ENCODE measurements at regions not wholly inside any gene's neighbourhood (a gene's known extent, or its start where the extent isn't known, plus 50 kb on each side); places are given as distances from the start of the nearest gene placed in this dataset.
"Not testable (repeated sequence)": the region's sequence is repeated elsewhere in the genome, so short reads cannot be mapped to it uniquely, and the experiment has no call there.

GRCh38 chr5:125081101-125081500, 334.7 kb upstream of the ZNF608 start:
- CTCF ChIA-PET: no interaction called here
- TF ChIP-seq, protein P1, sequence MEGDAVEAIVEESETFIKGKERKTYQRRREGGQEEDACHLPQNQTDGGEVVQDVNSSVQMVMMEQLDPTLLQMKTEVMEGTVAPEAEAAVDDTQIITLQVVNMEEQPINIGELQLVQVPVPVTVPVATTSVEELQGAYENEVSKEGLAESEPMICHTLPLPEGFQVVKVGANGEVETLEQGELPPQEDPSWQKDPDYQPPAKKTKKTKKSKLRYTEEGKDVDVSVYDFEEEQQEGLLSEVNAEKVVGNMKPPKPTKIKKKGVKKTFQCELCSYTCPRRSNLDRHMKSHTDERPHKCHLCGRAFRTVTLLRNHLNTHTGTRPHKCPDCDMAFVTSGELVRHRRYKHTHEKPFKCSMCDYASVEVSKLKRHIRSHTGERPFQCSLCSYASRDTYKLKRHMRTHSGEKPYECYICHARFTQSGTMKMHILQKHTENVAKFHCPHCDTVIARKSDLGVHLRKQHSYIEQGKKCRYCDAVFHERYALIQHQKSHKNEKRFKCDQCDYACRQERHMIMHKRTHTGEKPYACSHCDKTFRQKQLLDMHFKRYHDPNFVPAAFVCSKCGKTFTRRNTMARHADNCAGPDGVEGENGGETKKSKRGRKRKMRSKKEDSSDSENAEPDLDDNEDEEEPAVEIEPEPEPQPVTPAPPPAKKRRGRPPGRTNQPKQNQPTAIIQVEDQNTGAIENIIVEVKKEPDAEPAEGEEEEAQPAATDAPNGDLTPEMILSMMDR (IDR thresholded peaks at IDR 0.05): no peak
- POLR2A ChIA-PET: interaction anchor here (1.1 kb wide), 1 partner anchor 332 kb away, joined by 8 read pairs; no protein-coding TSS in a partner anchor
- no peak overlapping the region for H3K4me3 Mint-ChIP-seq
- H3K27ac Mint-ChIP-seq: no peak overlapping the region
- ATAC-seq (ENCODE audit: low read depth): no peak
- intact Hi-C loops (cut with micrococcal nuclease): no loop called here
- no peaks in the 10 kb centered on the region for H3K4me1 Mint-ChIP-seq
- no peaks in the 10 kb centered on the region for H3K27me3 Mint-ChIP-seq
- no peak for DNase-seq
- H3K36me3 Mint-ChIP-seq (ENCODE audit: low read depth): no peaks in the 10 kb centered on the region
- H3K9me3 Mint-ChIP-seq: no peaks in the 10 kb centered on the region

DNA sequence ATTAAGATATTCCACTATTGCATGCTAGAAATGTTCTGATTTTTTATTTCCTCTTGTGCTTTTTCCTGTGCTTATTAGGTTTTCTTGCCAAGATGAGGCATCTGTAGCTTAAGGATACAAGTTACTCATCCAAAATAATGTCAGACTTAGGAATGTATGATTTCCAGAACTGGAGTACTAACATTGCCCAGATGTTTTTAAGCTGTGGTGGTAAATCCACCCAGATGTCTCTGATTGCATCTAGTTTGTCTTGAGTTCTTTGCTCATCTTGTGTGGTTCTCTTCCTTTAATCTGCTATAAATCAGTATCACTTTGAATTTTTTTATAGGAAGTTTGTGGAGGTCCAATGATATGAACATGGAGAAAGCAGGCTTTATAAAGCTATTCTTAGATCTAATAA, 337.5 kb upstream of the ZNF608 start:
- TF ChIP-seq, protein P1 (IDR thresholded peaks at IDR 0.05): no peak
- H3K4me1 Mint-ChIP-seq: no peaks in the 10 kb centered on the region
- no peak overlapping the region for H3K27ac Mint-ChIP-seq
- no peaks in the 10 kb centered on the region for H3K36me3 Mint-ChIP-seq (ENCODE audit: low read depth)
- ChIA-PET POLR2A (no interaction called here), CTCF (no interaction called here)
- intact Hi-C loops (cut with micrococcal nuclease): no loop called here
- ATAC-seq (ENCODE audit: low read depth) (no peak), DNase-seq (no peak)
- H3K4me3 Mint-ChIP-seq: no peak overlapping the region
- no peaks in the 10 kb centered on the region for H3K9me3 Mint-ChIP-seq
- H3K27me3 Mint-ChIP-seq: no peaks in the 10 kb centered on the region

- H3K36me3 Mint-ChIP-seq (ENCODE audit: low read depth): no peaks in the 10 kb centered on the region
- no peaks in the 10 kb centered on the region for H3K4me1 Mint-ChIP-seq
- H3K9me3 Mint-ChIP-seq: no peaks in the 10 kb centered on the region
- DNase-seq (no peak), ATAC-seq (ENCODE audit: low read depth) (no peak)
- no peak overlapping the region for H3K27ac Mint-ChIP-seq
- H3K27me3 Mint-ChIP-seq: no peaks in the 10 kb centered on the region
- TF ChIP-seq, protein P1 (IDR thresholded peaks at IDR 0.05): no peak
- CTCF ChIA-PET: no interaction called here
- POLR2A ChIA-PET: interaction anchor here (0.7 kb wide), 1 partner anchor 35 kb away, joined by 5 read pairs; no protein-coding TSS in a partner anchor
- H3K4me3 Mint-ChIP-seq: no peak overlapping the region
- intact Hi-C loops (cut with micrococcal nuclease): no loop called here
Observed at GRCh38 chr5:125085797-125086505, 339.5 kb upstream of the ZNF608 start.

DNA sequence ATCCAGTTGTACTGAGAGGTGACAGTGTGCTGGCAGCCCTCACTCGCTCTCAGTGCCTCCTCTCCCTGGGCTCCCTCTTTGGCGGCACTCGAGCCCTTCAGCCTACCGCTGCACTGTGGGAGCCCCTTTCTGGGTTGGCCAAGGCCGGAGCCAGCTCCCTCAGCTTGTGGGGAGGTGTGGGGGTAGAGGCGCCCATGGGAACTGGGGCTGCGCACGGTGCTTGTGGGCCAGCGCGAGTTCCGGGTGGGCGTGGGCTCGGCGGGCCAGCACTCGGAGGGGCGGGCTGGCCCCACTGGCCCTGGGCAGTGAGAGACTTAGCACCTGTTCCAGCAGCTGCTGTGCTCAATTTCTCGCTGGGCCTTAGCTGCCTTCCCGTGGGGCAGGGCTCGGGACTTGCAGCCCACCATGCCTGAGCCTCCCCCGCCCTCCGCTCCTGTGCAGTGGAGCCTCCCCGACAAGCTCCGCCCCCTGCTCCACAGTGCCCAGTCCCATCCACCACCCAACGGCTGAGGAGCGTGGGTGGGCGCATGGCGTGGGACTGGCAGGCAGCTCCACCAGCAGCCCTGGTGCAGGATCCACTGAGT, 342.2 kb upstream of the ZNF608 start:
- ATAC-seq (ENCODE audit: low read depth) (no peak), DNase-seq (no peak)
- POLR2A ChIA-PET: no interaction called here
- Mint-ChIP-seq H3K27me3 (no peaks in the 10 kb centered on the region), H3K4me3 (no peak overlapping the region), H3K4me1 (no peaks in the 10 kb centered on the region), H3K9me3 (peaks cover 4% of the 10 kb centered on the region), H3K36me3 (ENCODE audit: low read depth) (no peaks in the 10 kb centered on the region), H3K27ac (no peak overlapping the region)
- TF ChIP-seq, protein P1 (IDR thresholded peaks at IDR 0.05): no peak
- CTCF ChIA-PET: no interaction called here
- intact Hi-C loops (cut with micrococcal nuclease): no loop called here

- POLR2A ChIA-PET; ATAC-seq (ENCODE audit: low read depth); DNase-seq; H3K27ac Mint-ChIP-seq; H3K27me3 Mint-ChIP-seq; H3K4me3 Mint-ChIP-seq; CTCF ChIA-PET; H3K4me1 Mint-ChIP-seq; H3K36me3 Mint-ChIP-seq (ENCODE audit: low read depth); intact Hi-C loops (cut with micrococcal nuclease): not testable (repeated sequence)
- peaks cover 10% of the 10 kb centered on the region for H3K9me3 Mint-ChIP-seq
Observed at GRCh38 chr5:125092138-125092537, 345.7 kb upstream of the ZNF608 start.
